H54 (cell line): ENCODE measurements at regions not wholly inside any gene's neighbourhood (a gene's known extent, or its start where the extent isn't known, plus 50 kb on each side); places are given as distances from the start of the nearest gene placed in this dataset.

Experiments used
- DNase-seq: peaks from one replicate; pipeline ENCODE4 v3.0.0; 2011; ENCODE audit warnings: low spot score, mixed read lengths; ENCODE audit not compliant: insufficient read length
- FAIRE-seq: peaks from 3 replicates; lab custom pipeline; 2011; peaks lifted over from hg19 to GRCh38; lab: Jason Lieb, UNC
- POLR2A ChIP-seq: IDR thresholded peaks from 2 replicates; pipeline ENCODE4 v1.6.1; 2011; ENCODE audit warnings: low read depth, mild to moderate bottlenecking, low read length

- FAIRE-seq (no peak), DNase-seq (no peak)
- TF ChIP-seq POLR2A: no peak
These were observed 128.3 kb downstream of the GATA3 start for GRCh38 chr10:8182806-8183205.

GRCh38 chr10:8183241-8183704 lies 128.8 kb downstream of the GATA3 start:
- DNase-seq (no peak), FAIRE-seq (peak; percentile 11)
- no peak for TF ChIP-seq POLR2A

- no peak for TF ChIP-seq POLR2A
- DNase-seq (no peak), FAIRE-seq (no peak)
These were observed 132.7 kb downstream of the GATA3 start for GRCh38 chr10:8187171-8187666.

DNA sequence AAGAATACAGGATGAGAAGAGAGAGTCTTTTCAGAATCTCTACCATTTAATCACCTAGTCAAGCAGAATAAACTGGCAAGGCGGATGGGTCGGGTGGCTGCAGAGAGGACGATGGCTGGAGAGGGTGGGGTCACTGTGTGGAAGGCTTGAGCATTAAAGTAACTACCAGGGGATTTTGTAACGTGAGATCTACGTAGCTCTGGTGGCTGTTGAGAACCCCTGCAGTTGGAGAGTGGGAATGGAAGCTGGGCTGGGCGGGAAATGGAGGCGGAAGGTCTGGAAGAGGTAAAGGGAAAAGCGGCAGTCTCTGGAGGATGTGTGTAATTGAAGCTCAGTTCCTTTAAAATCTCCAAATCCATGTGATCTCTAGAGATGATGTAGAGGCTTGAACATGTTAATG lies 135.0 kb downstream of the GATA3 start:
- TF ChIP-seq POLR2A: no peak

DNA sequence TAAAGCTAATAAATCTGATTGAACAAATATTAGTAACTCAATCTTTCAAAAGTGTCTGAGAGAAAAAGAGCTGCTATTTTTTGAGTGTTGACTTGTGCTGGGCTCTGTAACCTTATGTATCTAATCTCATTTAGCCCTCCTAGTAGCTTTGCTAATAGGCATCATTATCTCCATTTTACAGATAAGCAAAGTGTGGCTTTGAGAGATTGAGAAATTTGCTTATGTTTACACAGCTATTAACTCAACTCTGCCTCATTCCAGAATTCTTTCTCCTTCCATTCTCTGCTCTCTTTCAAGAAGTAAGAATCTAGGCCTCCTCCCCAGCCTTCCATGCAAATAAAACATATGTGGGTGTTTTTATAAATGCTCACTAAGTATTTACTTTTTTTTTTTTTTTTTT lies 137.8 kb downstream of the GATA3 start:
- no peak for TF ChIP-seq POLR2A
- no peak for FAIRE-seq

More for the DNA sequence above, 135.0 kb downstream of the GATA3 start:
- FAIRE-seq (no peak), DNase-seq (no peak)

DNA sequence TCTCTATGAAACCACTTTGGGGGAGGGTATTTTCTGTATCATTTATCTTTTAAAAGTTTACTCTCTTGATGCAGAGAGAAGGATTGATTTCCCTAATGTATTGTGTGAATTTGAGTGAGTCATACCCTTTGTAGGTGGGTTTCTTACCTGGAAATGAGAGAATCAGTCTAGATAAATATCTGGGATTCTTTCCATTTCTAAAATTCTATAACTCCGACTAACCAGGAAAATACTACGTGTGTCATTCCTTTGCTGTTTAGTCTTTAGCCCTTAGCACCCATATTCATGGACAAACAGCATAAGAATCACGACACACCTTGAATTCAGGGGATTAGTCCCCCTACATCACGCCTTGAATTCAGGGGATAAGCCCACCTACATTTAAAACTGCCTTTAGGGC lies 139.1 kb downstream of the GATA3 start:
- no peak for FAIRE-seq
- no peak for DNase-seq
- TF ChIP-seq POLR2A: no peak

More for the DNA sequence above, 137.8 kb downstream of the GATA3 start:
- no peak for DNase-seq

DNA sequence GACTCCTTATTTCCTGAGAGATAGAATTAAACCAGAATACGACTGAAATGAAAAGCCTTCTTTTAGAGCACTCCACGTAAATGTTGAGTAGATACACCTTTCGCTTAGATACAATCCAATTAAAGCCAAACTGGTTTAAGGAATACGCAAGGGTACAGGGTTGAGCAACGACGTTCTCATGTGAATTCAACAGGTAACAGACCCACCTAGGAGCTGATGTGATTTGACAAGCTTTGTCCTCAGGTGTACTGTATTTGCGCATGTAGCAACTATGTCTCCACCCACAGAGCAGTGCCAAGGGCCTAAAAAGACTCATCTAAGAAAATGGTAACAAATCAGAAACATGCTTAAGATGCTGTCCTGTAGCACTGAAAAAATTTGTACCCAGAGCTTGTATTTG lies 139.6 kb downstream of the GATA3 start:
- FAIRE-seq (no peak), DNase-seq (no peak)
- no peak for TF ChIP-seq POLR2A

GRCh38 chr10:8206882-8207281 lies 152.4 kb downstream of the GATA3 start:
- DNase-seq (no peak), FAIRE-seq (no peak)
- no peak for TF ChIP-seq POLR2A

DNA sequence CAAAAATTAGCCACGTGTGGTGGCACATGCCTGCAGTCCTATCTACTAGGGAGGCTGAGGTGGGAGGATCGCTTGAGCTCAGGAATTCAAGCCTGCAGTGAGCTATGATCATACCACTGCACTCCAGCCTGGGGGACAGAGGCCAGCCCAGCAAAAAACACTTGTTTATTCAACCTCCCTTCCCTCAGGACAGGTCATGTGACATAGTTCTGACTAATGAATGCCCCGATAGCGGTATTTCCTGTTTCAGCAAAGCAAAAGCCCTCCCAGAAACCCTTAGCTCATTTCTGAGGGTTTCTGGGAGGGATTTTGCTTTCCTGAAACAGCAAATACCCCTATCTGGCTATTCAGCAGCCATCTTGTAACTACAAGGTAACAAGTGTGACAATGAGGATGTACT lies 157.1 kb downstream of the GATA3 start:
- FAIRE-seq (no peak), DNase-seq (no peak)
- no peak for TF ChIP-seq POLR2A

- FAIRE-seq: no peak
- no peak for TF ChIP-seq POLR2A
These were observed 159.2 kb downstream of the GATA3 start for GRCh38 chr10:8213735-8214134.

DNA sequence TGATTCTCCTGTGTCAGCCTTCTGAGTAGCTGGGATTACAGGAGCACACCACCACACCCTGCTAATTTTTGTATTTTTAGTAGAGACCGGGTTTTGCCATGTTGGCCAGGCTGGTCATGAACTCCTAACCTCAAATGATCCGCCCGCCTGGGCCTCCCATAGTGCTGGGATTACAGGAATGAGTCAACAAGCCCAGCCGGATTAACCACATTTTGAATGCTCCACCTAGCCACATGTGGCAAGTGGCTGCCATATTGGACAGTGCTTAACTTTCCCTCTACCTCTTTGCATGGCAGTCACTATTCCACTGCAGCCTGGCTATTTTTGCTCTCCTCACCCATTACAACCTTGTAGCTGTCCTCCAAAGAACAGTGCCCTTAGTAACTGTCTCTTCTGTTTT lies 160.1 kb downstream of the GATA3 start:
- no peak for TF ChIP-seq POLR2A
- no peak for FAIRE-seq
- DNase-seq: no peak

More at GRCh38 chr10:8213735-8214134, 159.2 kb downstream of the GATA3 start:
- no peak for DNase-seq

GRCh38 chr10:8216893-8217292 lies 162.4 kb downstream of the GATA3 start:
- no peak for FAIRE-seq
- no peak for TF ChIP-seq POLR2A
- DNase-seq: no peak

DNA sequence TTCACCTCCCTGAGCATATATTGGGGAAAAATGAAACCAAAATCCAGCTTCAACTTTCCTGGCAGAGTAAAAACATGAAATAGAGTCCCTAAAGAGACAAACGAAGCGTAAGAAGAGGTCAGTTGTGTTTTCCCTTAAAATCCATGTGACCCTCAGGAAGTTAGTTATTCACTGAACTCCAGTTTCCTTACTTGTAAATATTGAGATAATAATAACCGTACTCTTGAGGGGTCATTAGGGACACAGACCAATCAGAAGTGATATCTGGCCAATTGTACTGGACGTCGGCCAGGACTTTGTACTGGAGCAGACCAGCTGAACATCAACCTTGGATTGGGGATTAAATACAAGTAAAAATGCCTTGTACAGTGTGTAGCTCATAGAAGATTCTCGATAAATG lies 167.0 kb downstream of the GATA3 start:
- DNase-seq: no peak
- no peak for FAIRE-seq
- no peak for TF ChIP-seq POLR2A

DNA sequence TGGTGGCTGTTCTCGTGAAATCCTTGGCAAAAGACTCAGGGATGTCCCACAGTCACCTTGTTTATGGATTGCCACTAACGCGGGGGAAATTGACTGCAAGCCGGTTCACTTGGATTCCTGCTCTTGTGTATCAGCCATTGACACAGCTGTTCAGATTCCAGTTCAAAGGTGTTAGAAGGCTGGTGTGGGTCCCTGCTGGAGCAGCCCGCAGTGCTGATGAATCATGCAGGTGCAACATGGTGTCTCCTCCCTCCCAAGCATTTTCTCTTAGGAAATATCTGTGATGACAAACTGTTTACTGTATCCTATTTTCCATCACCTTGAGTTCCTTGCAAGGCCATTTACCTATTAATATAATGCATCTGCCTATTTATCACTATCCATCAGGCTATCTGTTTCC lies 170.1 kb downstream of the GATA3 start:
- TF ChIP-seq POLR2A: no peak
- no peak for DNase-seq
- FAIRE-seq: no peak

DNA sequence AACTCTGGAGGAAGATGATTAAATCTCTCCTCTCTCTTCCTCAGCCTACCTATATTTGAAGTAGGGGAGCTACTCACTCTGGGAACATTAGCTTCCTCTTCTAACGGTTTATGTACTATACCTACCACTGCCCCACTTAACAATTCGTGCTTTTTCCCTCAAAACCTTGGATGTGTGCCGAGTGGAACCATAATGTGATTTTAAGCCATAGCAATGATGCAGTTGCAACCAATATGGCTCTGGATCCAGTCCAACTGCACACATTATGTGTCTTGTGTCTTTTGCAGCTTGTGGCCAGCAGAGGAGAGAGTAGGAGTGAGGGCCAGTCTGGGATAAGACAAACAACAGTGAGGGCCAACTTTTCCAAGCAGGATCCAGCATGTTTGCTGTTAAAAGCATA lies 170.7 kb downstream of the GATA3 start:
- no peak for TF ChIP-seq POLR2A
- no peak for DNase-seq
- no peak for FAIRE-seq
